ENCODE measurements at regions not wholly inside any gene's neighbourhood (a gene's known extent, or its start where the extent isn't known, plus 50 kb on each side); places are given as distances from the start of the nearest gene placed in this dataset.

DNA sequence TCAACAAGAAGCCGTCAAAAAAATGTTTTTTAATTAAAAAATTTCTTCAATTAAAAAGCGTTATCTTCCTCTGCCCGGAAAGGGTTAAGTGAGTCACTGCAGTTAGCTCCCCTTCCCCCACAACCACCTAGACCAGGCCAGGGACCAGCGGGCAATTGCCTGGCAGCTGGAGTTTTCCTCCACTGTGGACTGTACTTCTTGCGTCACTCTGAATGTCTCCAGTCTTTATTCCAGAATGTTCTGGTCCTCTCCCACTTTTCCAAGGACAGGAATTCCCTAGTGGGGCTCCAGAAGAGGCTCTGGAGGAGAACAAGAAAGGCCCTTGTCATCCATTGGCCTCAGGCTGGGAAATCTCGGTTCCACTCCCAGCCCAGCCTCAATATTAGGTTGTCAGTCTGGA is 114.0 kb downstream of the C9orf50 start:
- peaks cover 9% of the 10 kb centered on the region for H3K36me3 ChIP-seq (ENCODE audit: control insufficient read depth, insufficient read depth, low read length)
- no peak overlapping the region for H3K4me3 ChIP-seq (ENCODE audit: low read length)
- H3K27me3 ChIP-seq (ENCODE audit: control insufficient read depth, insufficient read depth, low read length), result no peaks in the 10 kb centered on the region
- no peaks in the 10 kb centered on the region for H3K9me3 ChIP-seq (replicated peaks; ENCODE audit: control insufficient read depth, low read depth, low read length)
- no peak overlapping the region for H3K27ac ChIP-seq (ENCODE audit: low read length)
- peak; percentile 37 for DNase-seq
- 14% methylated on average over 3 of the region's 6 CpGs for WGBS (ENCODE audit: insufficient coverage)
- peaks cover 8% of the 10 kb centered on the region for H3K4me1 ChIP-seq (ENCODE audit: control insufficient read depth, insufficient read depth, low read length)

DNA sequence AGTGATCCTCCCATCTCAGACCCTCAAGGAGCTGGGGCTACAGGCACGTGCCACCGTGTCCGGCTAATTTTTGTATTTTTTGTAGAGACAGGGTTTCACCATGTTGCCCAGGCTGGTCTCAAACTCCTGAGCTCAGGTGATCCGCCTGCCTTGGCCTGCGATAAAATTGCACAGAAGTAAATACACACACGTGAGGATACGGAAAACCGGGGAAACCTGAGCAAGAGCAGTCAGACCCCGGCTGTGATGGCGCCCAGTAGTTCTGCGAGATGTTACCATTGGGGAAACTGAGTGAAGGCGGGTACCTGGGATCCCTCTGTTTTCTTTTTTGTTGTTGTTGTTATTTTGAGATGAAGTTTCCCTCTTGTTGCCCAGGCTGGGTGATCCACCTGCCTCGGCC is 114.9 kb downstream of the C9orf50 start:
- peaks cover 14% of the 10 kb centered on the region for H3K36me3 ChIP-seq (ENCODE audit: control insufficient read depth, insufficient read depth, low read length)
- no peak overlapping the region for H3K4me3 ChIP-seq (ENCODE audit: low read length)
- no peak overlapping the region for H3K27ac ChIP-seq (ENCODE audit: low read length)
- H3K4me1 ChIP-seq (ENCODE audit: control insufficient read depth, insufficient read depth, low read length), result peaks cover 8% of the 10 kb centered on the region
- H3K9me3 ChIP-seq (replicated peaks; ENCODE audit: control insufficient read depth, low read depth, low read length), result no peaks in the 10 kb centered on the region
- H3K27me3 ChIP-seq (ENCODE audit: control insufficient read depth, insufficient read depth, low read length), result no peaks in the 10 kb centered on the region
- WGBS (ENCODE audit: insufficient coverage), result 85% methylated on average over 7 of the region's 13 CpGs
- no peak for DNase-seq

DNA sequence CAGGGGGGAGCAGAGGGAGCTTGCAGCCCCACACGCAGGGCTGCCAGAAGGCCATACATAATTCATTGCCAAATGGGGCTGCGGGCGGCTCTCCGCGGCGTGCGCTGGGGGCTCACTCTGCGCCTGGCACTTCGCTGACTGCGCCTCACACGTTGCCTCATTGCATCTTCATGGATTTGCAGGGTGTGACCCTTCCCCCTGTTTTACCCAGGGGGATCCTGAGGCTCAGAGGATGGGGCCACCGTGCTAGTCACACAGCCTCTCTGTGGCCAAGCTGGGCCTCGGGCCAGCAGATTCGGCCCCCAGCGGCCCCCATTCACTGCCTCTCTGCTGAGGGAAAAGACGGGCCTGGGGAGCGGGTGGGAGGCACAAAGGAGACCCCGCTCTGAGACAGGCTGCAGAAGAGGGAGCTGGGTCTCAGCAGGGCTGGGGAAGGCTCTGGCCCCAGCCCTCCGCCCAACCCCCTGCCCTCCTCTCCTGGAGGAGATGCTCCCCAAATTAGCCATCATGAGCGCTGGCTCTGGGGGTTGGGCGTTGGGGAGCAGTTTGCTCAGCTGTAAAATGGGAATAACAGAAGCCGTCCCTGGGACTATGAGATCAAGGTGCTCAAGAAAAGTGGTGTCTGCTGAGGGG is 115.5 kb downstream of the C9orf50 start:
- Histone ChIP-seq H3K27ac (ENCODE audit: low read length) (no peak overlapping the region), H3K4me3 (ENCODE audit: low read length) (no peak overlapping the region), H3K27me3 (ENCODE audit: control insufficient read depth, insufficient read depth, low read length) (no peaks in the 10 kb centered on the region), H3K4me1 (ENCODE audit: control insufficient read depth, insufficient read depth, low read length) (peaks cover 14% of the 10 kb centered on the region), H3K9me3 (replicated peaks; ENCODE audit: control insufficient read depth, low read depth, low read length) (no peaks in the 10 kb centered on the region), H3K36me3 (ENCODE audit: control insufficient read depth, insufficient read depth, low read length) (peaks cover 16% of the 10 kb centered on the region)
- 37% methylated on average over 18 of the region's 22 CpGs for WGBS (ENCODE audit: insufficient coverage)
- no peak for DNase-seq

DNA sequence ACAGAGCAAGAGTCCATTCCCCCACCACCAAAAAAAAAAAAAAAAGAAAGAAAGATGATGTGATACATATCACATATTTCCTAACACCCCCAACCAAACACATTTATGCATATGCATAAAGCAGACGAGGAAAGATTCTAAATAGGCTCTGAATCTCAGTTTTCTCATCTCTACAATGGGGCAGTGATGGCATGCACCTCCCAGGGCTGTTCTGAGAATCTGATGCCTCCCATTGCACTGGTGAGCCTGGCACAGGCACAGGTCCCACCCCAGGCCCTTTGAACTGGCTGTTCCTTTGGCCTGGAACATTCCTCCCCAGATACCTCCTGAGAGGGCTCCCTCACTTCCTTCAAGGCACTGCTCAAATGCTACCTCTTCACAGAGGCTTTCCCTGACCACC is 116.5 kb downstream of the C9orf50 start:
- Histone ChIP-seq H3K4me1 (ENCODE audit: control insufficient read depth, insufficient read depth, low read length) (peaks cover 23% of the 10 kb centered on the region), H3K36me3 (ENCODE audit: control insufficient read depth, insufficient read depth, low read length) (peaks cover 16% of the 10 kb centered on the region), H3K27me3 (ENCODE audit: control insufficient read depth, insufficient read depth, low read length) (no peaks in the 10 kb centered on the region), H3K4me3 (ENCODE audit: low read length) (no peak overlapping the region), H3K27ac (ENCODE audit: low read length) (no peak overlapping the region), H3K9me3 (replicated peaks; ENCODE audit: control insufficient read depth, low read depth, low read length) (no peaks in the 10 kb centered on the region)
- no peak for DNase-seq
- WGBS (ENCODE audit: insufficient coverage), result 50% methylated on average over 1 of the region's 1 CpG

DNA sequence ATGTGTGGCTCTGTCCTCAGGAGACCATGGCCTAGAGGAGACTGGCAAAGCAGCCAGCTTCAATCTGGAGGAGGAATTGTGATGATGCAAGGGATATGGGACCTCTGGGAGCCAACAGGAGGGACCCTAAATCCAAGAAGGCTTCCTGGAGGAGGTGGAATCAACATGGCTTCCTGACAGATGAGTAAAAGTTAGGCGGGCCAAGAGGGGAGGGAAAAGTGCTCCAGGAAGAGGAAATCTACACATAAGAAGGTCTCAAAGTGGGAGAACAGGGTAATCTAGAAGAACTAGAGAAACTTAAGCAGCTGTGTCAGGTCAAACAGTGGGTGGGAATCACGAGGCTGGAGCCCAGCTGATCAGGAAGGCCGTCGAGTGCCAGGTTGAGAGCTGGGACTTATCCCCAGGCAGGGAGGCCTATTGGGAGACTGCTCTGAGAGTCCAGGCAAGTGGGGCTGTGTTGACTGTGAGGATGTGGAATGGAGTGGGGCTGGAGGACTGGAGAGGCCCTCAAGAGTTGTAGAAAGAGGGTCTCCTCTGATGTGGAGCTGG is 119.1 kb downstream of the C9orf50 start:
- Histone ChIP-seq H3K36me3 (ENCODE audit: control insufficient read depth, insufficient read depth, low read length) (peaks cover 21% of the 10 kb centered on the region), H3K27ac (ENCODE audit: low read length) (peak overlapping the region; percentile 15), H3K4me3 (ENCODE audit: low read length) (no peak overlapping the region), H3K4me1 (ENCODE audit: control insufficient read depth, insufficient read depth, low read length) (peaks cover 47% of the 10 kb centered on the region), H3K27me3 (ENCODE audit: control insufficient read depth, insufficient read depth, low read length) (no peaks in the 10 kb centered on the region), H3K9me3 (replicated peaks; ENCODE audit: control insufficient read depth, low read depth, low read length) (no peaks in the 10 kb centered on the region)
- 46% methylated on average over 4 of the region's 4 CpGs for WGBS (ENCODE audit: insufficient coverage)
- peak; percentile 20 for DNase-seq

DNA sequence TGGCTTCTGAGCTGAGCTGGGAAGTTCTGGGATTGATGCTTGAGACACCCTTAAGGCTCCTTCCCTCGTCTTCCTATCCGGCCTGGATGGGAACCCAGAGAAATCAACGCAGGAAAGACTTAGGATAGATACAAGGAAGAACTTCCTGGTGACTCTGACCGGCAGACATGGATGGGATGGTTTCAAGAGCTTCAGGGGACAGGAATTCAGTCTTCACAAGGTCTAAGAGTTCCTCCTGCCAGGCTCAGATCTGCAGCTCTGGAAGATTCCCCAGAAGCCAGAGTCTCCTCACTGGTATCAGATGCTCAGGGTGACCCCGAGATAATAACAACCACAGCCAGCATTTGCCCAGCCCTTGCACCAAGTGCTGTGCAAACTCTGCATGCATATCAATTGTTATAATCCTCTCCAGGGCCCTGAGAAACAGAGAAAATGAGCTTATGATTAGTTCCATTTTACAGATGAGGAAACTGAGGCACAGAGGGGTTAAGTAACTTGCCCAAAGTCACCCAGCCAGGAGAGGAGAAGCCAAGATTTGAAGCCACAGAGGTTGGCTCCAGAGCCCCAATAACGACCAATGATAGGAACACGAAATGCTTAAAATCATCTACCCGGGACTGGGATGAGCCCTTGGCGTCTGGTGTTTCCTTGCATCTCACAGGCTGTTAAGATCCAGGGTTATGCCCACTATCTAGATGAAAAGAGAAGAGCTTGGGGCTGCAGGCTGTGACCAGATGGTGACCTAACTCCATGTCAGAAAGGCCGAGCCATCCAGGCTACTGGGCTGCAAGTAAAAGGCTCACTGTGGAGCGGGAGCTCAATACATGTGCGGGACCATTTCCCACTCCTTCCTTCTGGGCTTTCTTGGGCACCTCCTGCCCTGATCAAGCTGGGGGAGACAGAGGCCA is 119.8 kb downstream of the C9orf50 start:
- Histone ChIP-seq H3K36me3 (ENCODE audit: control insufficient read depth, insufficient read depth, low read length) (peaks cover 21% of the 10 kb centered on the region), H3K27ac (ENCODE audit: low read length) (peak overlapping the region; percentile 97), H3K4me3 (ENCODE audit: low read length) (no peak overlapping the region), H3K27me3 (ENCODE audit: control insufficient read depth, insufficient read depth, low read length) (no peaks in the 10 kb centered on the region), H3K4me1 (ENCODE audit: control insufficient read depth, insufficient read depth, low read length) (peaks cover 51% of the 10 kb centered on the region), H3K9me3 (replicated peaks; ENCODE audit: control insufficient read depth, low read depth, low read length) (no peaks in the 10 kb centered on the region)
- WGBS (ENCODE audit: insufficient coverage), result 61% methylated on average over 7 of the region's 12 CpGs
- no peak for DNase-seq

DNA sequence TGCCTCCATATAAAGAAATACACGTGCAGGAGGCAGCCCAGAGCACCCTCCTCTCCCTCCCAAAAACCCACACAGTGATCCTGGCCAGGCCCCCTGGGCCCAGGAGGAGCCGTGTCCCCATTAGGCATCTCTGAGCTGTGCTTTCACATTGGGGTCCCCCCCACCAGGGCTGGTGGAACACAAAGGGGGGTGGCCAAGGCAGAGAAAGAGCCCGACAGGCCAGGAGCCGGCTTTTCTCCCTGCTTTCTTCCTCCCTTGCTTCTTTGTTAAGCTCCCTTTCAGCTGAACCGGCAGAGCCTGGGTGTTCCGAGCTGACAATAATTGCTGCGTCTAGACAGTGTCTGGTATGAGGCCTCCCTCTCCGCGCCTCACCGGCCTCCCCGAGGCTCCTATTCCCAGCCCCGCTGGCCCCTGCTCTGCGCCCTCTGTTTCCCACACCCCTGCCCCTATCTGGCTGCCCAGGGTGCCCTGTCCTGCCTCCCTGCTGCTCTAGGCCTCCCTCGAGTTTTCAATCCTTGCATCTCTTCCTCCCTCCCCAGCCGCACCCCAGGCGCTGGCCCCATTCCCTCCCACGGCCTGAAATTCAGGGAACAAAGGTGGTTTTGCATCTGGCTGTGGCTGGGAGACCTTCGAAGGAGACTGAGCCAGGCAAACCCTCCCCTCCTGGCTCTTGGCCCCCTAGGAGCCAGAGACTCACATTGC is 120.6 kb downstream of the C9orf50 start:
- Histone ChIP-seq H3K4me1 (ENCODE audit: control insufficient read depth, insufficient read depth, low read length) (peaks cover 56% of the 10 kb centered on the region), H3K4me3 (ENCODE audit: low read length) (no peak overlapping the region), H3K27ac (ENCODE audit: low read length) (peak overlapping the region; percentile 97), H3K36me3 (ENCODE audit: control insufficient read depth, insufficient read depth, low read length) (peaks cover 21% of the 10 kb centered on the region), H3K27me3 (ENCODE audit: control insufficient read depth, insufficient read depth, low read length) (no peaks in the 10 kb centered on the region), H3K9me3 (replicated peaks; ENCODE audit: control insufficient read depth, low read depth, low read length) (no peaks in the 10 kb centered on the region)
- DNase-seq, result peak; percentile 89
- 27% methylated on average over 14 of the region's 18 CpGs for WGBS (ENCODE audit: insufficient coverage)

DNA sequence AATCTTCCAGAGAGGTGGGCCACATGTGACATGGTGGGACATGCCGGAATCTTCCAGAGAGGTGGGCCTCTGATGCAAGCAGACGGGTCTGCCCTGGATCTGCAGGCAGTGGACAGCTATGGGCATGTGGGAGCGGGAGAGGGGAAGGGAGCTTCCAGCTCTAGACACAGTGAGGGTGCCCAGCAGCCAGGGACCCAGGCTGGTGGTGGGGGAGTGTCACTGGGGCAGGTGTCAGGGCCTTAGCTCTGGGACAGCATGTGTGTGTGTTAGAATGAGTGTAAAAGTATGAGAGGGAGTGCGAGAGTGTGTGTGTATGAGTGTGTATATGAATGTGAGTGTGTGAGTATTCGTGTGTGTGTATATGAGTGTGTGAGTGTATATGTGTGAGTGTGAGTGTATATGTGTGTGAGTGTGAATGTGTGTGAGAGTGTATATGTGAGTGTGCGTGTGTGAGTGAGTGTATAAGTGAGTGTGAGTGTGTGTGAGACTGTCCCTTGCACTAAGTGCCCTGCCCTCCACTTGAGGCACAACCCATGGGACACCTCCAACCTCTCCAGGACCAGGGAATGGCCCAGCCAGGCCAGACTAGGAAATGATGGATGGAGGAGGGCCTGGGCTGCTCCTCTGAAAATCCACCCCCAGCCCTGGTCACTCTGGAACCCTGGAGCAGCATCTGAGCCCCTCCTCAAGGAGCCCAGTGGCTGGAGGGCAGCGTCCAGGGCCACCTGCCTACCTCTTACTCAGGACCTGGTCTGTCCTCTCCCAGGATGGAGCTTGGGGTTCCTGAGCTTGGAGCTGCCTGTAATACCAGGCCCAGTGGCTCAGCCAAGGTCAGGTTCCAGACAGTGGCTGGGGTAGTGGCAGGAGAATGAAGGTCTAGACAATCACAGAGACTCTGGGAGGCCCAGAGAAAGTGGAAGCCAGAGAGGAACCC is 122.2 kb downstream of the C9orf50 start:
- 65% methylated on average over 6 of the region's 7 CpGs for WGBS (ENCODE audit: insufficient coverage)
- no peak overlapping the region for H3K4me3 ChIP-seq (ENCODE audit: low read length)
- no peaks in the 10 kb centered on the region for H3K9me3 ChIP-seq (replicated peaks; ENCODE audit: control insufficient read depth, low read depth, low read length)
- no peaks in the 10 kb centered on the region for H3K27me3 ChIP-seq (ENCODE audit: control insufficient read depth, insufficient read depth, low read length)
- H3K27ac ChIP-seq (ENCODE audit: low read length), result peak overlapping the region; percentile 97
- peaks cover 24% of the 10 kb centered on the region for H3K36me3 ChIP-seq (ENCODE audit: control insufficient read depth, insufficient read depth, low read length)
- peaks cover 57% of the 10 kb centered on the region for H3K4me1 ChIP-seq (ENCODE audit: control insufficient read depth, insufficient read depth, low read length)
- no peak for DNase-seq

DNA sequence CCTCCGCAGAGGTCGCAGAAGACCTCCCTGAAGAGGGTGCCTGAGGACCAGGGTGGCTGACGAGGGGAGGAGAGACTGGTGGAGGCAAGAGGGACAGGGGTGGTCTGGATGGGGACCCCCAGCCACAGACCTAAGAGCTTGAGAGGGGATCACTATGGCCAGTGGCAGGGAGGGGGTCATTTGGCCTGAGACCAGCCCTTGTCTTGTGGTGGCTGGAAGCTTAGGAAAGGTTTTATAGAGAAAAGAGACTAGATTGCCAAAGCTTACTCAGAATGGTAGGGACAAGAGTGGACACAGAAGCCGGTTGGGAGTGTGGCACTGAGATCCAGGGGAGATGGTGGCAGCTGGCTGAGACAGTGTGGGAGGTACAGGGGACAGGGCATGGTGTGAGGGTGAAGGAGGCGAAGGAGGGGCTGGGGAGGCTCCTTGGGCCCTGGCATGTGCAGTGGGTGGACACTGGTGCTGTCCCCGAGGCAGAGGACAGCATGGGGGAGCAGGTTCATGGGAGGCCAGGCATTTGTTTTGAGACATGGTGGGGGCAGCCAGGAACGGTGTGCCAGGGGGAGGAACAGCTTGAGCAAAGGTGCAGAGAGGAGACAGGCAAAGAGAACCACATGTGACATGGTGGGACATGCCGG is 123.0 kb downstream of the C9orf50 start:
- Histone ChIP-seq H3K27ac (ENCODE audit: low read length) (peak overlapping the region; percentile 97), H3K4me3 (ENCODE audit: low read length) (peak overlapping the region; percentile 59), H3K4me1 (ENCODE audit: control insufficient read depth, insufficient read depth, low read length) (peaks cover 63% of the 10 kb centered on the region), H3K27me3 (ENCODE audit: control insufficient read depth, insufficient read depth, low read length) (no peaks in the 10 kb centered on the region), H3K9me3 (replicated peaks; ENCODE audit: control insufficient read depth, low read depth, low read length) (no peaks in the 10 kb centered on the region), H3K36me3 (ENCODE audit: control insufficient read depth, insufficient read depth, low read length) (peaks cover 25% of the 10 kb centered on the region)
- DNase-seq, result peak; percentile 46
- 30% methylated on average over 8 of the region's 8 CpGs for WGBS (ENCODE audit: insufficient coverage)
